ENCODE measurements at regions not wholly inside any gene's neighbourhood (a gene's known extent, or its start where the extent isn't known, plus 50 kb on each side); places are given as distances from the start of the nearest gene placed in this dataset.

- no peak for TF ChIP-seq POLR2A (IDR thresholded peaks at IDR 0.05)
- TF ChIP-seq, protein P1, sequence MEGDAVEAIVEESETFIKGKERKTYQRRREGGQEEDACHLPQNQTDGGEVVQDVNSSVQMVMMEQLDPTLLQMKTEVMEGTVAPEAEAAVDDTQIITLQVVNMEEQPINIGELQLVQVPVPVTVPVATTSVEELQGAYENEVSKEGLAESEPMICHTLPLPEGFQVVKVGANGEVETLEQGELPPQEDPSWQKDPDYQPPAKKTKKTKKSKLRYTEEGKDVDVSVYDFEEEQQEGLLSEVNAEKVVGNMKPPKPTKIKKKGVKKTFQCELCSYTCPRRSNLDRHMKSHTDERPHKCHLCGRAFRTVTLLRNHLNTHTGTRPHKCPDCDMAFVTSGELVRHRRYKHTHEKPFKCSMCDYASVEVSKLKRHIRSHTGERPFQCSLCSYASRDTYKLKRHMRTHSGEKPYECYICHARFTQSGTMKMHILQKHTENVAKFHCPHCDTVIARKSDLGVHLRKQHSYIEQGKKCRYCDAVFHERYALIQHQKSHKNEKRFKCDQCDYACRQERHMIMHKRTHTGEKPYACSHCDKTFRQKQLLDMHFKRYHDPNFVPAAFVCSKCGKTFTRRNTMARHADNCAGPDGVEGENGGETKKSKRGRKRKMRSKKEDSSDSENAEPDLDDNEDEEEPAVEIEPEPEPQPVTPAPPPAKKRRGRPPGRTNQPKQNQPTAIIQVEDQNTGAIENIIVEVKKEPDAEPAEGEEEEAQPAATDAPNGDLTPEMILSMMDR (IDR thresholded peaks at IDR 0.05): peak in 2 of 6 experiments; percentile 24 to 32
These were observed 481.1 kb upstream of the ZNF608 start for GRCh38 chr5:125227333-125228095.
